PFSK-1 (cell line): ENCODE measurements at regions not wholly inside any gene's neighbourhood (a gene's known extent, or its start where the extent isn't known, plus 50 kb on each side); places are given as distances from the start of the nearest gene placed in this dataset.

Source experiments
- POLR2AphosphoS5 ChIP-seq: IDR thresholded peaks from 2 replicates; pipeline ENCODE4 v1.6.1; 2012; ENCODE audit warnings: low read depth, mild to moderate bottlenecking, control low read depth, low read length, moderate library complexity
- TAF1 ChIP-seq: IDR thresholded peaks from 2 replicates; pipeline ENCODE4 v1.6.1; 2012; ENCODE audit warnings: low read length, control low read depth, borderline replicate concordance; ENCODE audit not compliant: insufficient read depth

DNA sequence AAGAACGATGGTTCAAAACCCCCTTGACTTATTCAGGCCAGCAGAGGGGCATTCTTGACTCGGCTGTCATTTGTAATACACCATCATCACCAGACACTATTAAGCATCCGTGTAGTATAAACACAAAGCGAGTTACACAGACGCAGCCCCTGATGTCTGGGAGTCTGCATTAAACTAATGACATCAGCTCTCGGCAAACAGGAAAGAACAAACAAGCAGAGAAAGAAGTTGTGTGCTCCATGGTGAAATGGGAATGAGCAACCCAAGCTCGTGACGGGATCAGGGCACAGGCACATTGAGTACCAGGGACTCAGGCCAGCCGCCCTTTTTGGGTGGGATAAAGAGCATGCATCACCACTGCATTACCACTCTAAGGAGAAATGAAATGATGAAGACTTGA lies 460.1 kb downstream of the MED13L start:
- TF ChIP-seq POLR2AphosphoS5 (no peak), TAF1 (no peak)
